Uterus (tissue), 3 donors: ENCODE measurements at regions not wholly inside any gene's neighbourhood (a gene's known extent, or its start where the extent isn't known, plus 50 kb on each side); places are given as distances from the start of the nearest gene placed in this dataset.

Experiments used
- DNase-seq, 2 donors: peaks; one replicate each; pipeline ENCODE4 v3.0.0-alpha.2; 2019 to 2020
- H3K27ac ChIP-seq, 2 donors: fragments of 200-600 bp; sonication (generic); 1 replicate in 1 of 2; 2 replicates in 1 of 2; pipeline ENCODE4 v1.5.1; 2016 to 2018
- H3K27me3 ChIP-seq, 2 donors: fragments of 200-600 bp; sonication (generic); one replicate each; pipeline ENCODE4 v1.5.1; 2018 to 2019; ENCODE audit warnings: control low read depth in 1 of 2
- H3K36me3 ChIP-seq, 2 donors: fragments of 200-600 bp; sonication (generic); one replicate each; pipeline ENCODE4 v1.5.1; 2019; ENCODE audit warnings: control low read depth in 1 of 2
- H3K4me1 ChIP-seq, 2 donors: fragments of 200-600 bp; sonication (generic); one replicate each; pipeline ENCODE4 v1.5.1; 2018 to 2019; ENCODE audit warnings: control low read depth in 1 of 2
- H3K4me3 ChIP-seq, 2 donors: fragments of 200-600 bp; sonication (generic); 1 replicate in 1 of 2; 2 replicates in 1 of 2; pipeline ENCODE4 v1.5.1; 2018 to 2019; ENCODE audit warnings: mild to moderate bottlenecking in 1 of 2
- H3K9me3 ChIP-seq, 2 donors: fragments of 200-600 bp; sonication (generic); one replicate each; pipeline ENCODE4 v1.5.1; 2019; ENCODE audit warnings: control low read depth in 1 of 2
- POLR2A ChIP-seq, 2 donors: fragments of 450-650 bp; IDR thresholded peaks; one replicate each; pipeline ENCODE4 v1.6.1; 2016; ENCODE audit warnings: antibody characterized with exemption in 2 of 2, mild to moderate bottlenecking in 1 of 2, moderate library complexity in 1 of 2
- intact Hi-C: fragments of 100-400 bp; cut with DNase I; formaldehyde crosslinking; loops from one replicate; pipeline ENCODE4 v1.15.1; 2023; ENCODE audit warnings: low total_unique reads
- TF ChIP-seq, protein P1 (sequence below), 4 experiments: fragments of 200-600 bp in 2 of 4; fragments of 450-650 bp in 2 of 4; sonication (generic) in 2 of 4; IDR thresholded peaks; one replicate each; pipeline ENCODE4 v1.5.1; 2016 to 2019; ENCODE audit warnings: antibody characterized with exemption in 4 of 4, mild to moderate bottlenecking in 2 of 4, moderate library complexity in 1 of 4
- donor health status: DM: yes; HTN: yes; CAD: no.

GRCh38 chr20:55478724-55479450, 526.4 kb downstream of the CBLN4 start:
- H3K9me3 ChIP-seq = no peaks in the 10 kb centered on the region
- intact Hi-C loops = no loop called here
- H3K4me3 ChIP-seq = no peak overlapping the region
- no peak overlapping the region for H3K27ac ChIP-seq
- no peak for TF ChIP-seq POLR2A (IDR thresholded peaks at IDR 0.05)
- TF ChIP-seq, protein P1, sequence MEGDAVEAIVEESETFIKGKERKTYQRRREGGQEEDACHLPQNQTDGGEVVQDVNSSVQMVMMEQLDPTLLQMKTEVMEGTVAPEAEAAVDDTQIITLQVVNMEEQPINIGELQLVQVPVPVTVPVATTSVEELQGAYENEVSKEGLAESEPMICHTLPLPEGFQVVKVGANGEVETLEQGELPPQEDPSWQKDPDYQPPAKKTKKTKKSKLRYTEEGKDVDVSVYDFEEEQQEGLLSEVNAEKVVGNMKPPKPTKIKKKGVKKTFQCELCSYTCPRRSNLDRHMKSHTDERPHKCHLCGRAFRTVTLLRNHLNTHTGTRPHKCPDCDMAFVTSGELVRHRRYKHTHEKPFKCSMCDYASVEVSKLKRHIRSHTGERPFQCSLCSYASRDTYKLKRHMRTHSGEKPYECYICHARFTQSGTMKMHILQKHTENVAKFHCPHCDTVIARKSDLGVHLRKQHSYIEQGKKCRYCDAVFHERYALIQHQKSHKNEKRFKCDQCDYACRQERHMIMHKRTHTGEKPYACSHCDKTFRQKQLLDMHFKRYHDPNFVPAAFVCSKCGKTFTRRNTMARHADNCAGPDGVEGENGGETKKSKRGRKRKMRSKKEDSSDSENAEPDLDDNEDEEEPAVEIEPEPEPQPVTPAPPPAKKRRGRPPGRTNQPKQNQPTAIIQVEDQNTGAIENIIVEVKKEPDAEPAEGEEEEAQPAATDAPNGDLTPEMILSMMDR (IDR thresholded peaks at IDR 0.05) = no peak
- no peaks in the 10 kb centered on the region for H3K36me3 ChIP-seq
- H3K4me1 ChIP-seq = no peaks in the 10 kb centered on the region
- no peak for DNase-seq
- H3K27me3 ChIP-seq = no peaks in the 10 kb centered on the region

DNA sequence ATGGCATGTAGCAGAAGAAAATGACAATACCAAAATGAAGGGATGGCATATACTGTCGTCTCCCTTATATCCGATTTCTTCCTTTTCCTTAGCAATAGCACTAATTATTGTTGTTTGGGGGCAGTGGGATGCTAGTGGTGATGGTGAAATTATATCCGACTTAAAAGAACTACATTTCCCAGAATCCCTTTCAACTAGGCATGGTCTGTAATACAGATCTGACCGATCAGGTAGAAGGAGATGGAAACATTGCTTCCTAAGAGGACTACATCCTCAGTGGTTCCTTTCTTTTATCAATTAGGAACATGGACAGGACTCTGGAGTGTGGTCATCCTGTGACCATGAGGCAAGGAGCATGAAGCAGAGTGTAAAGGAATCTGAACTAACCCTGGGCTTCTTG, 532.6 kb downstream of the CBLN4 start:
- Histone ChIP-seq H3K4me3 (no peak overlapping the region), H3K27ac (no peak overlapping the region), H3K4me1 (no peaks in the 10 kb centered on the region), H3K27me3 (no peaks in the 10 kb centered on the region), H3K9me3 (no peaks in the 10 kb centered on the region), H3K36me3 (no peaks in the 10 kb centered on the region)
- intact Hi-C loops = no loop called here
- TF ChIP-seq POLR2A (IDR thresholded peaks at IDR 0.05) = no peak
- TF ChIP-seq, protein P1 (IDR thresholded peaks at IDR 0.05) = no peak
- DNase-seq = no peak

- Histone ChIP-seq H3K36me3 (no peaks in the 10 kb centered on the region), H3K4me3 (no peak overlapping the region), H3K27me3 (no peaks in the 10 kb centered on the region), H3K9me3 (no peaks in the 10 kb centered on the region), H3K4me1 (no peaks in the 10 kb centered on the region), H3K27ac (no peak overlapping the region)
- intact Hi-C loops = no loop called here
- TF ChIP-seq POLR2A (IDR thresholded peaks at IDR 0.05) = no peak
- TF ChIP-seq, protein P1 (IDR thresholded peaks at IDR 0.05) = no peak
- DNase-seq = no peak
Measured at GRCh38 chr20:55471052-55472006, 534.0 kb downstream of the CBLN4 start.

GRCh38 chr20:55469074-55469473, 536.2 kb downstream of the CBLN4 start:
- no peaks in the 10 kb centered on the region for H3K4me1 ChIP-seq
- DNase-seq = no peak
- H3K27ac ChIP-seq = no peak overlapping the region
- H3K36me3 ChIP-seq = no peaks in the 10 kb centered on the region
- TF ChIP-seq, protein P1 (IDR thresholded peaks at IDR 0.05) = no peak
- no peak for TF ChIP-seq POLR2A (IDR thresholded peaks at IDR 0.05)
- H3K9me3 ChIP-seq = no peaks in the 10 kb centered on the region
- intact Hi-C loops = no loop called here
- H3K27me3 ChIP-seq = no peaks in the 10 kb centered on the region
- no peak overlapping the region for H3K4me3 ChIP-seq

DNA sequence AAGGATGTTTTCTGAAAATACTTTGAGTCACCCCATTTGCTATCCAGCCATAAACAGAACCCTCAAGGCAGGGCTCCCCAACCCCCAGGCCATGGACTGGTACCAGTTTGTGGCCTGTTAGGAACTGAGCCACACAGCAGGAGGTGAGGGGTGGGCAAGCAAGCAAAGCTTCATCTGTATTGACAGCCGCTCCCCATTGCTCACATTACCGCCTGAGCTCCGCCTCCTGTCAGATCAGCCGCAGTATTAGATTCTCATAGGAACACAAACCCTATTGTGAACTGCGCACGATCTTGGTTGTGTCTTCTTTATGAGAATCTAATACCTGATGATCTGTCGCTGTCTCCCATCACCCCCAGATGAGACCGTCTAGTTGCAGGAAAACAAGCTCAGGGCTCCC, 543.8 kb downstream of the CBLN4 start:
- no peak overlapping the region for H3K27ac ChIP-seq
- DNase-seq = no peak
- no peaks in the 10 kb centered on the region for H3K27me3 ChIP-seq
- intact Hi-C loops = no loop called here
- H3K9me3 ChIP-seq = no peaks in the 10 kb centered on the region
- H3K36me3 ChIP-seq = no peaks in the 10 kb centered on the region
- H3K4me3 ChIP-seq = no peak overlapping the region
- H3K4me1 ChIP-seq = no peaks in the 10 kb centered on the region
- TF ChIP-seq, protein P1 (IDR thresholded peaks at IDR 0.05) = no peak
- no peak for TF ChIP-seq POLR2A (IDR thresholded peaks at IDR 0.05)
